ENCODE measurements at regions not wholly inside any gene's neighbourhood (a gene's known extent, or its start where the extent isn't known, plus 50 kb on each side); places are given as distances from the start of the nearest gene placed in this dataset.

GRCh38 chr3:176939022-176939817, 258.1 kb downstream of the TBL1XR1 start:
- Histone ChIP-seq H3K23me2 (ENCODE audit: insufficient read length, low read depth, low read length, poor library complexity, severe bottlenecking) (no peaks in the 10 kb centered on the region), H3K14ac (ENCODE audit: insufficient read depth, low read length) (no peak overlapping the region), H3K4me2 (ENCODE audit: insufficient read depth, insufficient read length, low read length) (no peak overlapping the region), H2BK20ac (ENCODE audit: low read depth, low read length, poor library complexity, severe bottlenecking) (no peak overlapping the region), H4K8ac (replicated peaks; ENCODE audit: insufficient read length, low read depth, low read length) (no peak overlapping the region), H2BK5ac (ENCODE audit: insufficient read length, low read length) (no peak overlapping the region), H3K23ac (ENCODE audit: insufficient read length, low read depth, low read length) (no peak overlapping the region), H3K56ac (ENCODE audit: insufficient read length, low read depth, low read length) (no peak overlapping the region), H3K9me3 (ENCODE audit: control insufficient read depth, low read depth, low read length) (no peaks in the 10 kb centered on the region), H4K91ac (ENCODE audit: insufficient read length, low read depth, low read length) (no peak overlapping the region), H3K4me1 (ENCODE audit: insufficient read depth, low read length) (no peaks in the 10 kb centered on the region), H3K79me1 (ENCODE audit: insufficient read depth, low read depth, low read length, poor library complexity, severe bottlenecking) (no peaks in the 10 kb centered on the region), H3K18ac (ENCODE audit: insufficient read length, low read depth, low read length) (no peak overlapping the region), H4K20me1 (ENCODE audit: control insufficient read depth, insufficient read depth, insufficient read length) (no peaks in the 10 kb centered on the region), H2BK120ac (ENCODE audit: low read depth, low read length, poor library complexity, severe bottlenecking) (no peak overlapping the region), H3K4ac (ENCODE audit: low read depth, low read length) (no peak overlapping the region), H2BK15ac (ENCODE audit: low read depth, low read length) (no peak overlapping the region), H2AFZ (ENCODE audit: low read length) (no peak overlapping the region), H3K27ac (ENCODE audit: insufficient read length, low read depth, low read length) (no peak overlapping the region), H3K9ac (ENCODE audit: extremely low read depth, insufficient read length, low read length) (no peak overlapping the region), H2BK12ac (ENCODE audit: insufficient read length, low read depth, low read length) (no peak overlapping the region), H2AK5ac (ENCODE audit: insufficient read length, low read length) (no peak overlapping the region), H4K5ac (ENCODE audit: insufficient read length, low read depth, low read length) (no peak overlapping the region), H3T11ph (ENCODE audit: low read length) (no peak overlapping the region), H3K27me3 (ENCODE audit: insufficient read depth, low read length) (no peaks in the 10 kb centered on the region), H3K79me2 (ENCODE audit: insufficient read depth, low read length) (no peaks in the 10 kb centered on the region)
- peaks cover 0 to 7% of the 10 kb centered on the region in 2 experiments; a peak in 2 of 5 replicates for H3K9me3 Mint-ChIP-seq
- peak; percentile 92 for TF ChIP-seq CTCF (conservative IDR thresholded peaks at IDR 0.05)
- WGBS (ENCODE audit: extremely low coverage, insufficient read length, low lambda C conversion rate) = 100% methylated on average over 1 of the region's 10 CpGs
- peak; percentile 40 for DNase-seq
- H3K27ac Mint-ChIP-seq = no peak overlapping the region
- peaks cover 0 to 5% (median 0%) of the 10 kb centered on the region in 3 experiments; a peak in 1 of 7 replicates for H3K36me3 Mint-ChIP-seq (ENCODE audit: insufficient read depth in 1 of 3, low read depth in 3 of 3)
- no peaks in the 10 kb centered on the region for H3K27me3 Mint-ChIP-seq (ENCODE audit: low read depth)
- no peak overlapping the region for H3K4me3 Mint-ChIP-seq
- H3K4me1 Mint-ChIP-seq = peaks cover 0 to 2% of the 10 kb centered on the region in 2 experiments; a peak in 2 of 4 replicates

All from H9 (cell line).